GM19395 (cell line): ENCODE measurements at regions not wholly inside any gene's neighbourhood (a gene's known extent, or its start where the extent isn't known, plus 50 kb on each side); places are given as distances from the start of the nearest gene placed in this dataset.

Source experiments
- ATAC-seq: cut with Tn5 transposase; IDR thresholded peaks from one replicate; pipeline ENCODE4 v1.9.1; 2021; ENCODE audit warnings: mild to moderate bottlenecking, moderate library complexity; ENCODE audit not compliant: unreplicated experiment

DNA sequence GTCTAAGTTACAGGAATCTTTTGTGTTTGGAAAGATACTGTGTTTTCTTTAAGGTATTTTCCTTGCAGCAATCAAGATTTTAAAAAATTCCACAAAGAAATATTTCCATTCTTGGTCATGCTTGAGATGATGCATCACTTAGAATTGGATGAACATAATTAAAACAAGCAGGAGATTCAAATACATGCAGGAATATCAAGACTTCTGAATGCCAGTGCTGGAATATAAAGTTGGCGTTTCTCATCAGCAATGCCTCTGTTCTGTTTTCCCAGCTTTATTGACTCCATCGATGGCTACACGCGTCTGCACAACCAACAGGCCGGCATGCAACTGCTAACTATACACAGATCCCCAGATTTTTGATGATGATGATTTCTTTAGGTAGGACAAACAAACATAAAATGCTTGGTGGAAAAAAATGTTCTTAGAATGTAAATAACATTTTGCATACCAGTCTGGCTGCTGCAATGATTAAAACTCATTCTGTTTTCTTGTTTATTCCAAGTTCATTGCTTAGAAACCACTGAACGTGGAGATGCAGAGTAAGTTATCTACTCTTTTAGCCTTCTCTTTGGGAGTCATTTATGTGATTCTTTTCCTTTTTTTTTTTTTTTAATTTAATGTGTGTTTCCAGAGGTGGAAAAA lies 91.3 kb upstream of the FAM171A1 start:
- ATAC-seq: no peak

DNA sequence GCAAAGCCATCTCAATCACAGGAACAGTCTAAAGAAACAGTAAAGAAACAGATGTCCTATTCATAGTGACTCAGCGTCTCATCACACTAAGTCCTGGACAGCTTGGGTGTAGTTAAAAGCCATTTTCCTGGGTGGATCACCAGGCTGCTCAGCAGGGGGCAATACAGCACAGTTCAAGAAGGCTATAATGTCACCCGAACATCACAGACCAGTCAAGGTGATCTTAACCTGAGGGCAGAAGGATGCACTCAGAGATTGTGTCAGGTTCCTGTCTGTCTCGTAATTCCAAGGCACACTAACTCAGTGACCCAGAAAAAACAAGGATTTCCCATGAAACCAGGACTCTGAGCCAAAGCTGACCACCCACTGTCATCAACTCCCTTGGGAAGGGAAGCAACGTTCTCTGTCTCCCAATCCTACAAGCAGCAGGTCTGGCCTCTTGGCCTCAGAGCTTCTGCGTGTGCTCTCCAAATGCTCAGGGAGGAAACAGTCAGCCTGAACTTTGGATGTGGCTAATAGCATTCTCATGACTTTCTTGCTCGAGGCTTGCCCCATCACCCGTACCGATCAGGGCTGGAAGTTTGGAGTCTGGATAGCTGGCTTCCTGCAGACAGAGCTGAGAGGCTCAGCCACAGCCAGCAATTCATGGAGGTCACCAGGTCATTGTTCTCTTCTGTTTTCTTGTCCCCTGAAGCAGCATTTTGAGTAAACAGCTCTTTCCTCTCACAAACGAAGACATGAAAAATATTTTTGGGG lies 90.4 kb upstream of the FAM171A1 start:
- ATAC-seq: no peak

DNA sequence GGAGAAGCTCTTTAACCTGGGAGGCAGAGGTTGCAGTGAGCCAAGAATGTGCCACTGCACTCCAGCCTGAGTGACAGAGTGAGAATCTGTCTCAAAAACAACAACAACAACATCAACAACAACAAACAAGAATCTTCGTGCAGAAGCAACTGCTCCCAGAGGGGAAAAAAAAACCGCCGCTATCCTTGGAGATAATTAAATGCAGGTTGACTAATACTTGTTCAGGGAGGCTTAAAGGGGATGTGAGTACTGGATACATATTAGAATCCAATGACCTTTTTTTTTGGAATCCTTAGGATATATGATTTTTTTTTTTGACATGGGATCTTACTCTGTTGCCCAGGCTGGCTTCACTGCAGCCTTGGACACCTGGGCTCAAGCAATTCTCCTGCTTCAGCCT lies 89.6 kb upstream of the FAM171A1 start:
- ATAC-seq: no peak

DNA sequence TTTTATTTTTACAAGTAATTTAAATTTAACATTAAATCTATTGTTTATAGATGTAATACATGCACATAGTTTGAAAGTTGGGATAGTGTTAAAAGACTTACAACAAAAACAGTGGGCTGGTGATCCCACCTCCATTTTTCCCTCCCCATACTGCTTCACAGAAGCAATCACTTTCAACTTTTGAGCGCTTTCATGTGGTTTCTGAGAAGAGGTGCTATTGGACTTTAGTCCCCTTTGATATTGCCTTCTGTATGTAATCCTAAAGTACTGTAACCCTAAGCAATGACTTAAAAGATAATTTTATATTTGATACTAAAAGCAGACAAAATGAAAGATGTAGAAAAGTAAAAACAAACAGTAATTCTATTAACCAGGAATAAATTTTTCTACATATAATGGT lies 88.1 kb upstream of the FAM171A1 start:
- ATAC-seq: no peak

DNA sequence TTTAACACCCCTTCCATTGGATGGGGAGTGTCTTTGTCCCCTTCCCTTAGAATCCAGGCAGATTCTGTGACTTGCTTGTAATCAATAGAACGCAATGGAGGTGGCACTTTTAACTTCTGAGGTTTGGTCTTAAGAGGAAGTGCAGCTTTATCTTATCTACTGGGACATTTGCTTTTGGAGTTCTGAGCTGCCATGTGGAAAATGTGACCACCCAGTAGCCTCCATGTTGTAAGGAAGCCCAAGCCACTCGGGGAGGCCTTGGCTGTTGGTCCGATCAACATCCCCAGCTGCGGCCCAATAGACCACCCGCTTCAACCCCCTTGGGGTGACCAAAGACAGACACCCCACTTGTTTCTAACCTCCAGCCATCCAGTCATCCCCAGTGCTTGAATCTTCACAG lies 86.3 kb upstream of the FAM171A1 start:
- ATAC-seq: no peak

DNA sequence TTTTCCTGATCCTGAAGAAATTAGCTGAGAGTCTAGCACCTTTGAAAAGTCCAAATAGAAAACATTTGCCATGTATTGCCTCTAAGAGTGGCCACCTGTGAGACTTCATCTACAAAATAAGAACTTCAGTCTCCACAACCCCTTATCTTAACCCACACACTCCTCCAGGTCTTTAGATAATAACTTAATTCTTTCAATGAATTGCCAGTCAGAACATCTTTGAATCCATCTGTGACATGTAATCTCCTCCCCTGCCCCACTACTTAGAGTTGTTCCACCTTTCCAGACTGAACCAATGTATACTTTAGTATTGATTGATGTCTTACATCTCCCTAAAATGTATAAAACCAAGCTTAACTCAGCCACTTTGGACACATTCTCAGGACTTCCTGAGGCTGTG lies 84.4 kb upstream of the FAM171A1 start:
- no peak for ATAC-seq

DNA sequence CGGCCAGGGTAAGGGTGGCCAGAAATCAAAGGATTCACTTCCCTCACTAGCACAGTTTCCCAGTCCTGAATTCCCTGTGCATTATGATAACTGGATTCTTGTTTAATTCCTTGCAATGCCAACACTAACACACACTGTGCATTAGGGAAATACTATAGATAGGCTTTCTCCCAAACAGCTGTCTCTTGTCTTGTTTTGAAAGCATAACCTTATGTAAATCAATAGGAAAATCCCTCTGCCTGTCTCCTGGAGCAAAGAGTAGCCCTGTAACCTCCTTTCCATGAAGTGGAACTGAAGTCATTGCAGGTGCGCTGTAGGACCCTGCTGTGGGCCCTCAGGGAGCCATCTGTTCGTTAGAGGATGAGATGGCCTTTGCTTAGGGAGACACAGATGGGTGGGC lies 82.8 kb upstream of the FAM171A1 start:
- ATAC-seq: no peak

DNA sequence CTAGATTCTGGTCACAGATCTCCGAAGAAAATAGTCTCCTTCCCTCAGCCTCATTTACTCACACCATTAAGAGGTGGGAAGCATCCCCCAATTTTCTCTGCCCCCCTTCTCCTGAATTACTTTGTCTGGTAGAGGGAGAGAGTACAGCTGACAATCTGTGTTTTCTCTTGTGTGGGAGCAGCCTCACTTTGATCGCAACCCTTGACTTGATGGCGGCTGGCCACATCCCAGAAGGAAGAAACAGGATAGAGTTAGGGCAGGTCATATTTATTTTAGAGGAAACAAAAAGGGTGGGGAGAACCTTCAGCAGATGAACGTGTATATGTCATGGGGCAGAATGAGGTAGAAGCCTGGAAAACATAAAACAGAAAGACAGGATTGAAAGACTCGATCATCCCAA lies 82.4 kb upstream of the FAM171A1 start:
- ATAC-seq: no peak

DNA sequence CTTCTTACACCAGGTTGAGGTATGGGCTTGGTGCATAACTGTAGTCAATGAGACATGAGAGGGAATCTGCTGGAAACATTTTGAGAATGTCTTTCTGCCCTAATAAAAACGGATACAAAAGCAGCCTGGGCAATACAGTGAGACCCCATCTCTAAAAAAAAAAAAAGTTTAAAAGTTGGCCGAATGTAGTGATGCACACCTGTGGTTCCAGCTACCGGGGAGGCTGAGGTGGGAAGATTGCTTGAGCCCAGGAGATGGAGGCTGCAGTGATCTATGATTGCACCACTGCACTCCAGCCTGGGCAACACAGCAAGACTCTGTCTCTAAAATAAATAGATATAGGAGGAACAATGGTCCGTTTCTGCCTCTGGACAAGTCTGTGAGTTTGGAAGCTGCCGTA lies 81.5 kb upstream of the FAM171A1 start:
- ATAC-seq: no peak

DNA sequence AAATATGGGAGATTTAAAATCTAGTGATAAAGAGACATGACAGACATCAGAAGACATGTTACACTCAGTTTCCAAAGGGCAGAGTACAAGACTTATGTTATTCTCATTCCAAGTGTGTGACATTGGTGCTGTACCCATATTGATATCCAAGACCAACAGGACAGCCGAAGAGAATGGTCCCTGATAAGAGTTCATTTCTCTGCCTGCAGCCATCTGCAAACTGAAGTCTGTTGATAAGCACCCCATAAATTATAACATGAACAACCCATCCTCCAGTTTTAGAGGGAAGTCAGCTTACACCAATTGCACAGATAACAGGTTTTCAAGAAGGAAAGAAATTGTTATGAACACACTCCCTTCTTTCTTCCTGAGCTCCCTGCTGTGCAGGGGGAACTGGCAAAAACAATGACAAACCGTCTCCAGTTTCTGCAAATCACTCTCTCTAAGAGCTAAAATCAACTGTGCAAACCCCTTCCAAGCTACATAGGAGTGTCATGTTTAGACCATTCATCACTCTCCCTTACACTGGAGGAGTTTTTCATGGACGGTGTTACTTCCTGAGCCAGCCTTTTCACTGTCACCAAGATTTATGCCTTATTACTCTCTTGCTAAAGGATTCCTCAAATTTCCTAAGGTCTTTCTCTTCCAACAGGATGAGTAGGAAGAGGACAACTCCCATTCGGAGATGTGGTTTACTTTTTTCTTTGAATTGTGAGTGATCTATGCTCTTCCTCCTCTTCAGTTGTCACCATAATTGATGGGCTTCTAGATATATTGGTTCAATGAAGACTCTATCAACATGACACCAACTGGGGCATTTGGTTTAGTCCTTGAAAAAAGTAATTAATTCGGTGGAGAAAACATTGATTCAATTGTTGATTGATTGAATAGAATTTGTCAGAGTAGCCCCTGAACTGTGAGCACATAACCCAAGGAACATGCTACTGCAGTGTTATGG lies 80.3 kb upstream of the FAM171A1 start:
- ATAC-seq: no peak

DNA sequence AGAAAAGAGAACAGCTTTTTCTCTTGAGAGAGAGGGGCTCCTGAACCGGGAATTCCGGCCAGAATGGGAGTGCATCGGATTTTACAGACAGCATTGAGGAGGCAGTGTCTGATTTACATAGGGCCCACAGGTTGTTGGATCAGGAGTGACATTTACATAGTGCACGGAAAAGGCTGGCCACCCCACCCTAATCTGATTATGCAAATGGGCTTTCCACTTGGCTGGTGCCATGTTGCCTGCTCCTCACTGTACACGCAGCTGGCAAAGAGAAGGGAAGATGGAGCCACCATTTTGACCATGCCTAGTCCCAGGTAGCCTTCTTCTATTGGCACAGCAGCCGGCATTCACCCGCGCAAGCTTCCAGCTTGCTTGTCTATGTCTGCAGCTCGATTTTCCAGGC lies 77.5 kb upstream of the FAM171A1 start:
- no peak for ATAC-seq

DNA sequence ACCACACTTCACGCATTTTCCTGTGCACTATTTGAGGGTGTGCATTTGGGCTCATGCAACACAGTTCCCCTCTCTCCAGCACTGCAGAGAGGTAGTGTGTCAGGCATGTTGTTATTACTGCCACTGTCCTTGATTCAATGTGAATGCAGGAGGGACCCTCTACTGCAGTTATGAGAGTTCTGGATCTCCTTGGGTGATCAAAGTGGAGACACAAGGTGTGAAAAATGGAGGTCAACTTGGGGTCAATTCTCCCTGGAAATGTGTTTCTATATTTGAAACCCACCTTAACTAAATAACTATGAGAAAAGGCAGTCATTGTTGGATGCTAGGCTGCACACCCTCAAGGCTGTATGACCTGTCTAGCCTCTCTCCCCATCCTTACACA lies 73.9 kb upstream of the FAM171A1 start:
- no peak for ATAC-seq

DNA sequence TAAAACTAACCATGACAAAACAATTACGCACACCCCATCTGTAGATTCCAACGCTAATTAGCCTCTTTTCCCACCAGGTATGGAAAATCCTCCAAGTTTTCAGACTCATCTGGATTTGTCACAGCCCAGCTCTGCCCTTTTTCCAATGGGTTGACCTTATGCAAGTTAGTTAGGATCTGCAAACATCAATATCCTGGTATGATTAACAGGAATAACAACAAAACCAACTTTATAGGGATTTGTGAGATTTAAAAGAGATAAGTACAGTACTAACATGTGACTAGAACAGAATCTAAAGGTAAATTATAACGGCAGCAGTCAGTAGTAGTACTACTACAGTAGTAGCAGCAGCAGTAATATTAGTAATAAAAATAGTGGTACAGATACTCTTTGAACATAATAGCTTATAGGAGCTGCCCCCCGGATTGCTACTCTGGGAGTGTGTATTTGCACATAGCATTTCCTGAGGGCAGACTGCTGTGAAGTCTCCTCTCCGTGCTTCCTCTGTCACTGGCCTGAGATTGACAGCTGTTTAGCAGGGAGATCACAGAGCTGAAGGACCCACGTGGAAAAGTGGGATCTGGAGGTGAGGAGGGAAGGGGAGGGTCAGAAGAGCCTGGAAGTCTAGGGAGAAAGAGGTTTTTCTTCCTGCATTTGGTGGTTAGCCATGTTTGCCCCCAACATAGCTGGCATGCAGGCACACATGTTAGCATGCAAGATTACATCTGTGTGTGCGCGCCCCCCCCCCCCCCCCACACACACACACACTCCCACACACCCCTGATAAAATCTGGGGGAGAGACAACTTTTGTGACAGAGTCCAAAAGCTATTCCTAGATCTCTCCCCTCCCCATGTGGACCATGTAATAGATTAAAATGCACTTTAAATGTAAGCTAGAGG lies 73.3 kb upstream of the FAM171A1 start:
- no peak for ATAC-seq

DNA sequence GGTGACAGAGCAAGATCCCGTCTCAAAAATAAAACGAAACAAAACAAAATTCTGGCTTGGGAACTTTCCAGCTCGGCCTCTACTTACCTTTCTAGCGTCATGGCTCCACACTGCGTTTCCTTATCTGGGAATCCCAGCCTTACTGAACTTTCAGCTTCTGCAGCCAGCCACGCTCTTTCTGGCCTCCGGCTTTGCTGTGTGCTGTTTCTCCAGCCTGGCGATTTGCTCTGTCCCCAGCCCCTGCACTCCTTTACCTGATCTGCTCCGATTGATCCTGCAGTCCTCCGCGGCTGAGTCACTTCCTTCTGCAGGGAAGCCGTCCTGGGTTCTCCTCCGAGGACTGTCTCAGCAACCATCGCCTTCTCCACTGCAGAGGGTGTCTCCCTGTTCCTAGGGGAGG lies 71.0 kb upstream of the FAM171A1 start:
- no peak for ATAC-seq

DNA sequence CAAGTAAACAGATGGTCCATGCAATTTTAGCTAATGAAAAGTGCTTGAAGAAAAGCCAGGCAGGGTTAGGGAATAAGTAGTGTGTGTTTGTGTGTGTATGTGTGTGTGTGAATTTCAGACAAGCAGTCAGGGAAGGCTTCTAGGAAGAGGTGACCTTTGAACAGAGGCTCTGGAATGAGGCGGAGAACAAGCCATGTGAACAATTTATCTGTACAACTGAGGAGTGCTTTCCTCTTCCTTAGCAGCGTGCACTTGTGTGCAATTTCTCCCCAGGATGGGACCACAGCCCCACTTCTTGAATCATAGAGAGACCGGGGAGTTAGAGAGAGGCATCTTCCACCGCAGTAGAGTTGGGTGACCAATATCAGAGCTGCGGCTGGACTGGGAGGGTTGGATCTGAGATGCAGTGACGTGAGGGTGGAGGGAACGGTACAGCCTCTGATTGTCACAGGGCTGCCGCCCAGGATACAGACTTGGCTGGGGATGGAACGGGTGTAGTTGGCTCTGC lies 69.2 kb upstream of the FAM171A1 start:
- no peak for ATAC-seq

DNA sequence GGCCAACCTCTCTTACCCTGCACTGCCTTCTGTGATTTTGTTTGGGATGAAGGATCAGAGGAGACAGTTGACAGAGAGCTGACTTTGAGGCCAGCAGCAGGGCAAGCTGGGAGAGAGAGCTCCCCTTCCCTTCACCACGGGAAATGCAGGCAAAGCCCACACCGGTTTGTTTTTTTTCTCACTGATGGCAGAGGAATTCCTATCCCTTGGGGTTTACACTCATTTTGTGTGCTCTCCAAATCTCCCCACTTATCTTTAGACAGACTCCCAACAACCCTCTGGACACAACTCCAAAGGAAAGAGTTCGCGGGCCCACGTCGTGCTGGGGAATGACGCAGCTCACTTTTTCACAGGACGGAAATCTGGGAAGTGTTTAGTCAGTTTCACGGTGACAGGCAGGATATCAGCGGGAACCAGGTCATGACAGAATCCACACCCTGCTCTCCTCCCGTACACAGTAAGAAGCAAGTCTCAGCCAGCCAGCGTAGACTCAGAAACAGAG lies 68.3 kb upstream of the FAM171A1 start:
- no peak for ATAC-seq

DNA sequence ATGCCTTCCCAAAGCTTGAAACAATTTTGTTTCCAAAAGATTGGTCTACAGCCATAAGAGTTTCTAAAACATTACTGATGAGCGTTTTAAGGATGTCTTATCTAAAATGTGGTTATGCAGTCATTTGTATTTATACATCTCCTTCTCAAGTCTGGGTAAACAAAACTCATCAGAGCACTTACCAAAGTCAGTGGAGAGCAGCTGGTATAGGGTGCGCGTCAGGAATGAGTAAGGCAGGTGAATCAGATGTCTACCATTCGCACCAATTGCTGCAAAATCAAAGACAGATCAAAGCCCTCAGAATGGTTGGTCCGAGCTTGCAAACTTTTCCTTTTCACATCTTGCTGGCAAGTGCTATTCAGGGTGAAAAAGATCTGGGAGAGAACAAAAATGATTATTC lies 65.6 kb upstream of the FAM171A1 start:
- no peak for ATAC-seq

DNA sequence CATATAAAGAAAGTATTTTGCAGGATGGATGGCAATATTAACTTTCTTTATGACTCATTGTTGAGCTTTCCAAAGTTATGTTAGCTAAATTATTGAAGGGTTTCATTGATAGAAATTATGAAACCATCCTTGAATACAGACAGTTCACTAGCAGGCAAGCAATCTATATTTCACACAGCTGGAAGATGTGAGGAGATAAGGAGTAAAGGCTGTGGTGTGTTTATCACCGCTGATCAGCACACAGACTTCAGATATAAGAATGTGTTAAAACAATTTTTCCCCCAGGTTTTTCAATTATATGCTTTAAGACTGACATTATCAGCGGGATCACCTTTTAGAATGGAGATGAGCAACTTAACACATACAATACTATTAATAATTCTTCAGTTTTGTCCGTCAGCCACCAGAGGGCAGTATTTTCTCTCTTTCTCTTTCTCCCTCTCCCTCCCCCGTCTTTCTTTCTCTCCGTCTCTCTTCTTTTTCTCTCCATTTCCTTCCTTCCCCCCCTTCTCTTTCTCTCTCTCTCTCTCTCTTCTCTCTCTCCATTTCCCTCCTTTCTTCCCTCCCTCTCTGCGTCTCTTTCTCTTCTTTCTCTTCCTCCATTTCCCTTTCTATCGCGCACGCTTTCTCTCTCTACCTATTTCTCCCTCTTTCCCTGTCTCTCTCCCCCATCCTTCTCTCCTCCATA lies 62.9 kb upstream of the FAM171A1 start:
- peak; percentile 85 for ATAC-seq

DNA sequence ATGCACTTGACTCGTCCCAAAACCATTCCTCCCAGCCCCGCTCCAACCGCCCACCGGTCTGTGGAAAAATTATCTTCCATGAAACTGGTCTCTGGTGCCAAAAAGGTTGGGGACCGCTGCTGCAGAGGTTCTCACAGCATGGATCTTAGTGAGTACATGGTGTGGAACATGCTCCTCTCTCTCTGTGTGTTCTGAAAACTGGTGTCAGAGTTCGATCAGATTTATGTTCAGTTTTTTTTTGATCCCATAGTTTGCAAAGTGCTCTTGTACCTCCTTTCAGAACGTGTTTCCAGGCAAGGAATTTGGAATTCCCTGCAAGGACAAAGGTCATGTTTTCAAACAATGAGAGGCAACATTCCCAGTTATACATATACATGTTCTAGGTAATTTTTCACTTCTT lies 61.2 kb upstream of the FAM171A1 start:
- no peak for ATAC-seq
